ENCODE measurements at regions not wholly inside any gene's neighbourhood (a gene's known extent, or its start where the extent isn't known, plus 50 kb on each side); places are given as distances from the start of the nearest gene placed in this dataset.

GRCh38 chr11:91805293-91805692 lies 419.3 kb upstream of the FAT3 start:
- ChIA-PET CTCF (no interaction called here), POLR2A (no interaction called here)
- no peak overlapping the region for H3K27ac Mint-ChIP-seq
- intact Hi-C loops (cut with micrococcal nuclease) = no loop called here
- Histone ChIP-seq H3K36me3 (ENCODE audit: control insufficient read depth in 2 of 3, insufficient read depth in 3 of 3, low read length in 3 of 3) (no peaks in the 10 kb centered on the region), H3K9me3 (ENCODE audit: control insufficient read depth in 2 of 3, low read length in 3 of 3) (no peaks in the 10 kb centered on the region), H3K4me1 (ENCODE audit: control insufficient read depth in 2 of 2, insufficient read depth in 2 of 2, low read length in 2 of 2) (no peaks in the 10 kb centered on the region), H3K27ac (ENCODE audit: low read depth, low read length) (no peak overlapping the region), H3K27me3 (ENCODE audit: control insufficient read depth in 2 of 2, insufficient read depth in 2 of 2, low read length in 2 of 2) (no peaks in the 10 kb centered on the region), H3K4me3 (ENCODE audit: low read length) (no peak overlapping the region)
- no peaks in the 10 kb centered on the region for H3K27me3 Mint-ChIP-seq
- ATAC-seq (no peak), DNase-seq (no peak)
- peaks cover 0 to 3% (median 0%) of the 10 kb centered on the region in 7 donors for H3K4me1 Mint-ChIP-seq
- no peak overlapping the region for H3K4me3 Mint-ChIP-seq
- peaks cover 0 to 20% (median 3%) of the 10 kb centered on the region in 11 donors for H3K9me3 Mint-ChIP-seq
- no peaks in the 10 kb centered on the region for H3K36me3 Mint-ChIP-seq

GRCh38 chr11:91804042-91804441 lies 420.6 kb upstream of the FAT3 start:
- ATAC-seq (no peak), DNase-seq (no peak)
- Histone ChIP-seq H3K9me3 (ENCODE audit: control insufficient read depth in 2 of 3, low read length in 3 of 3) (no peaks in the 10 kb centered on the region), H3K27ac (ENCODE audit: low read depth, low read length) (no peak overlapping the region), H3K36me3 (ENCODE audit: control insufficient read depth in 2 of 3, insufficient read depth in 3 of 3, low read length in 3 of 3) (no peaks in the 10 kb centered on the region), H3K4me3 (ENCODE audit: low read length) (no peak overlapping the region), H3K27me3 (ENCODE audit: control insufficient read depth in 2 of 2, insufficient read depth in 2 of 2, low read length in 2 of 2) (no peaks in the 10 kb centered on the region), H3K4me1 (ENCODE audit: control insufficient read depth in 2 of 2, insufficient read depth in 2 of 2, low read length in 2 of 2) (no peaks in the 10 kb centered on the region)
- ChIA-PET CTCF (no interaction called here), POLR2A (no interaction called here)
- Mint-ChIP-seq H3K4me3 (no peak overlapping the region), H3K36me3 (no peaks in the 10 kb centered on the region), H3K9me3 (peaks cover 0 to 15% (median 3%) of the 10 kb centered on the region in 11 donors), H3K4me1 (peaks cover 0 to 3% (median 0%) of the 10 kb centered on the region in 7 donors), H3K27ac (no peak overlapping the region), H3K27me3 (no peaks in the 10 kb centered on the region)
- intact Hi-C loops (cut with micrococcal nuclease) = no loop called here

GRCh38 chr11:91802475-91802874 lies 422.1 kb upstream of the FAT3 start:
- no peaks in the 10 kb centered on the region for H3K4me1 ChIP-seq (ENCODE audit: control insufficient read depth in 2 of 2, insufficient read depth in 2 of 2, low read length in 2 of 2)
- Mint-ChIP-seq H3K9me3 (peaks cover 0 to 6% (median 3%) of the 10 kb centered on the region in 11 donors), H3K27ac (no peak overlapping the region), H3K4me1 (peaks cover 0 to 3% (median 0%) of the 10 kb centered on the region in 7 donors), H3K4me3 (no peak overlapping the region), H3K36me3 (no peaks in the 10 kb centered on the region), H3K27me3 (no peaks in the 10 kb centered on the region)
- no peaks in the 10 kb centered on the region for H3K27me3 ChIP-seq (ENCODE audit: control insufficient read depth in 2 of 2, insufficient read depth in 2 of 2, low read length in 2 of 2)
- ChIA-PET POLR2A (no interaction called here), CTCF (no interaction called here)
- no peak overlapping the region for H3K4me3 ChIP-seq (ENCODE audit: low read length)
- no peak for ATAC-seq
- no peak overlapping the region for H3K27ac ChIP-seq (ENCODE audit: low read depth, low read length)
- no peak for DNase-seq
- no peaks in the 10 kb centered on the region for H3K36me3 ChIP-seq (ENCODE audit: control insufficient read depth in 2 of 3, insufficient read depth in 3 of 3, low read length in 3 of 3)
- intact Hi-C loops (cut with micrococcal nuclease) = no loop called here
- no peaks in the 10 kb centered on the region for H3K9me3 ChIP-seq (ENCODE audit: control insufficient read depth in 2 of 3, low read length in 3 of 3)

GRCh38 chr11:91800208-91800914 lies 424.3 kb upstream of the FAT3 start:
- CTCF ChIA-PET = no interaction called here
- Mint-ChIP-seq H3K9me3 (peaks cover 0 to 9% (median 3%) of the 10 kb centered on the region in 11 donors), H3K27ac (no peak overlapping the region), H3K4me3 (no peak overlapping the region), H3K4me1 (peaks cover 0 to 3% (median 0%) of the 10 kb centered on the region in 7 donors), H3K36me3 (no peaks in the 10 kb centered on the region), H3K27me3 (no peaks in the 10 kb centered on the region)
- no peaks in the 10 kb centered on the region for H3K36me3 ChIP-seq (ENCODE audit: control insufficient read depth in 2 of 3, insufficient read depth in 3 of 3, low read length in 3 of 3)
- no peak for ATAC-seq
- no peak overlapping the region for H3K27ac ChIP-seq (ENCODE audit: low read depth, low read length)
- no peaks in the 10 kb centered on the region for H3K9me3 ChIP-seq (ENCODE audit: control insufficient read depth in 2 of 3, low read length in 3 of 3)
- no peak overlapping the region for H3K4me3 ChIP-seq (ENCODE audit: low read length)
- no peaks in the 10 kb centered on the region for H3K4me1 ChIP-seq (ENCODE audit: control insufficient read depth in 2 of 2, insufficient read depth in 2 of 2, low read length in 2 of 2)
- no peaks in the 10 kb centered on the region for H3K27me3 ChIP-seq (ENCODE audit: control insufficient read depth in 2 of 2, insufficient read depth in 2 of 2, low read length in 2 of 2)
- DNase-seq = no peak
- POLR2A ChIA-PET = no interaction called here
- intact Hi-C loops (cut with micrococcal nuclease) = no loop called here

GRCh38 chr11:91798240-91798639 lies 426.4 kb upstream of the FAT3 start:
- POLR2A ChIA-PET = no interaction called here

GRCh38 chr11:91796999-91797398 lies 427.6 kb upstream of the FAT3 start:
- H3K4me1 ChIP-seq (ENCODE audit: control insufficient read depth in 2 of 2, insufficient read depth in 2 of 2, low read length in 2 of 2) = no peaks in the 10 kb centered on the region
- H3K27me3 Mint-ChIP-seq = no peaks in the 10 kb centered on the region
- H3K9me3 Mint-ChIP-seq = peaks cover 0 to 7% (median 5%) of the 10 kb centered on the region in 11 donors
- no peaks in the 10 kb centered on the region for H3K27me3 ChIP-seq (ENCODE audit: control insufficient read depth in 2 of 2, insufficient read depth in 2 of 2, low read length in 2 of 2)
- H3K36me3 Mint-ChIP-seq = no peaks in the 10 kb centered on the region
- ATAC-seq = no peak
- intact Hi-C loops (cut with micrococcal nuclease) = no loop called here
- no peak overlapping the region for H3K27ac ChIP-seq (ENCODE audit: low read depth, low read length)
- ChIA-PET POLR2A (no interaction called here), CTCF (no interaction called here)
- H3K4me1 Mint-ChIP-seq = peaks cover 0 to 3% (median 0%) of the 10 kb centered on the region in 7 donors
- no peak for DNase-seq
- H3K36me3 ChIP-seq (ENCODE audit: control insufficient read depth in 2 of 3, insufficient read depth in 3 of 3, low read length in 3 of 3) = no peaks in the 10 kb centered on the region
- H3K4me3 Mint-ChIP-seq = no peak overlapping the region
- H3K4me3 ChIP-seq (ENCODE audit: low read length) = no peak overlapping the region
- H3K27ac Mint-ChIP-seq = no peak overlapping the region
- H3K9me3 ChIP-seq (ENCODE audit: control insufficient read depth in 2 of 3, low read length in 3 of 3) = no peaks in the 10 kb centered on the region

More at GRCh38 chr11:91798240-91798639, 426.4 kb upstream of the FAT3 start:
- no peaks in the 10 kb centered on the region for H3K4me1 ChIP-seq (ENCODE audit: control insufficient read depth in 2 of 2, insufficient read depth in 2 of 2, low read length in 2 of 2)
- Mint-ChIP-seq H3K4me3 (no peak overlapping the region), H3K9me3 (peaks cover 0 to 6% (median 2%) of the 10 kb centered on the region in 11 donors), H3K36me3 (no peaks in the 10 kb centered on the region), H3K27me3 (no peaks in the 10 kb centered on the region), H3K4me1 (peaks cover 0 to 3% (median 0%) of the 10 kb centered on the region in 7 donors), H3K27ac (no peak overlapping the region)
- no peak overlapping the region for H3K27ac ChIP-seq (ENCODE audit: low read depth, low read length)
- DNase-seq (no peak), ATAC-seq (no peak)
- H3K4me3 ChIP-seq (ENCODE audit: low read length) = no peak overlapping the region
- CTCF ChIA-PET = no interaction called here
- H3K27me3 ChIP-seq (ENCODE audit: control insufficient read depth in 2 of 2, insufficient read depth in 2 of 2, low read length in 2 of 2) = no peaks in the 10 kb centered on the region
- H3K36me3 ChIP-seq (ENCODE audit: control insufficient read depth in 2 of 3, insufficient read depth in 3 of 3, low read length in 3 of 3) = no peaks in the 10 kb centered on the region
- intact Hi-C loops (cut with micrococcal nuclease) = no loop called here
- H3K9me3 ChIP-seq (ENCODE audit: control insufficient read depth in 2 of 3, low read length in 3 of 3) = no peaks in the 10 kb centered on the region

GRCh38 chr11:91795139-91795887 lies 429.3 kb upstream of the FAT3 start:
- no peaks in the 10 kb centered on the region for H3K36me3 ChIP-seq (ENCODE audit: control insufficient read depth in 2 of 3, insufficient read depth in 3 of 3, low read length in 3 of 3)
- no peaks in the 10 kb centered on the region for H3K4me1 ChIP-seq (ENCODE audit: control insufficient read depth in 2 of 2, insufficient read depth in 2 of 2, low read length in 2 of 2)
- no peak overlapping the region for H3K27ac Mint-ChIP-seq
- H3K4me3 ChIP-seq (ENCODE audit: low read length) = no peak overlapping the region
- POLR2A ChIA-PET = no interaction called here
- H3K4me1 Mint-ChIP-seq = peaks cover 0 to 9% (median 0%) of the 10 kb centered on the region in 7 donors
- no peak for DNase-seq
- no peak overlapping the region for H3K4me3 Mint-ChIP-seq
- H3K27me3 ChIP-seq (ENCODE audit: control insufficient read depth in 2 of 2, insufficient read depth in 2 of 2, low read length in 2 of 2) = no peaks in the 10 kb centered on the region
- intact Hi-C loops (cut with micrococcal nuclease) = no loop called here
- H3K36me3 Mint-ChIP-seq = peaks cover 0 to 3% (median 0%) of the 10 kb centered on the region in 5 donors
- CTCF ChIA-PET = no interaction called here
- ATAC-seq = no peak
- H3K27me3 Mint-ChIP-seq = no peaks in the 10 kb centered on the region
- no peak overlapping the region for H3K27ac ChIP-seq (ENCODE audit: low read depth, low read length)
- no peaks in the 10 kb centered on the region for H3K9me3 ChIP-seq (ENCODE audit: control insufficient read depth in 2 of 3, low read length in 3 of 3)
- H3K9me3 Mint-ChIP-seq = peaks cover 0 to 14% (median 5%) of the 10 kb centered on the region in 11 donors

All from naive thymus-derived CD4-positive, alpha-beta T cell (primary cell).